Ovary (tissue), 3 donors: ENCODE measurements at regions not wholly inside any gene's neighbourhood (a gene's known extent, or its start where the extent isn't known, plus 50 kb on each side); places are given as distances from the start of the nearest gene placed in this dataset.

Source experiments
- EP300 ChIP-seq: sonication (generic); formaldehyde crosslinking; IDR thresholded peaks from one replicate; pipeline ENCODE4 v1.6.1; 2017; ENCODE audit warnings: antibody characterized with exemption
- POLR2A ChIP-seq: fragments of 450-650 bp; IDR thresholded peaks from one replicate; pipeline ENCODE4 v1.6.1; 2017; ENCODE audit warnings: antibody characterized with exemption, mild to moderate bottlenecking, moderate library complexity
- TF ChIP-seq, protein P1 (sequence below), 3 donors: fragments of 450-650 bp in 2 of 3; fragments of 200-600 bp in 1 of 3; IDR thresholded peaks; one replicate each; pipeline versions ENCODE4 v1.5.1 to v1.8.0; 2016 to 2022; ENCODE audit warnings: antibody characterized with exemption in 3 of 3, mild to moderate bottlenecking in 1 of 3
- donor health status: DM: no; HTN: no; CAD: no.

DNA sequence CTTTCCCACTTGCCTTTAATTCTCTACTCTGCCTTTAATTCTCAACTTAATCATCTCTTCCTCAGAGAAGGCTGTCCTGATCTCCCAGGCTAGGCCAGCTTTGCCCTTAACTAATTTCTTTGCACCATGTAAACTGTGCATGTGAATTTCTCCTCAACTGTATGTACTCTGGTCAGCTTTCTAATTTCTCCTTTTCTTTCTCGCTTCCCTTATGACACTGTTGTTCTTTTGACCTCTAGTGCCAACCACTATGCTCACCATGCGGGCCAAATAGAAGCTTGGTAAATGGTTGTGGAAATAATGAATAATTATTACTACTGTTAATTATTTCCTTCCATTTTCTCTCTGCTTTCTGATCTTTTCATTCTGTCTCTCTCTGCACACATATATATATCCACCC lies 269.0 kb upstream of the CRBN start:
- TF ChIP-seq, protein P1, sequence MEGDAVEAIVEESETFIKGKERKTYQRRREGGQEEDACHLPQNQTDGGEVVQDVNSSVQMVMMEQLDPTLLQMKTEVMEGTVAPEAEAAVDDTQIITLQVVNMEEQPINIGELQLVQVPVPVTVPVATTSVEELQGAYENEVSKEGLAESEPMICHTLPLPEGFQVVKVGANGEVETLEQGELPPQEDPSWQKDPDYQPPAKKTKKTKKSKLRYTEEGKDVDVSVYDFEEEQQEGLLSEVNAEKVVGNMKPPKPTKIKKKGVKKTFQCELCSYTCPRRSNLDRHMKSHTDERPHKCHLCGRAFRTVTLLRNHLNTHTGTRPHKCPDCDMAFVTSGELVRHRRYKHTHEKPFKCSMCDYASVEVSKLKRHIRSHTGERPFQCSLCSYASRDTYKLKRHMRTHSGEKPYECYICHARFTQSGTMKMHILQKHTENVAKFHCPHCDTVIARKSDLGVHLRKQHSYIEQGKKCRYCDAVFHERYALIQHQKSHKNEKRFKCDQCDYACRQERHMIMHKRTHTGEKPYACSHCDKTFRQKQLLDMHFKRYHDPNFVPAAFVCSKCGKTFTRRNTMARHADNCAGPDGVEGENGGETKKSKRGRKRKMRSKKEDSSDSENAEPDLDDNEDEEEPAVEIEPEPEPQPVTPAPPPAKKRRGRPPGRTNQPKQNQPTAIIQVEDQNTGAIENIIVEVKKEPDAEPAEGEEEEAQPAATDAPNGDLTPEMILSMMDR (IDR thresholded peaks at IDR 0.05), result no peak
- TF ChIP-seq POLR2A (no peak), EP300 (no peak)
